Ovary (tissue), 7 donors: ENCODE measurements at regions not wholly inside any gene's neighbourhood (a gene's known extent, or its start where the extent isn't known, plus 50 kb on each side); places are given as distances from the start of the nearest gene placed in this dataset.

Experiments used
- DNase-seq, 5 donors: peaks; one replicate each; pipeline ENCODE4 v3.0.0-alpha.2; 2019 to 2020
- H3K27ac ChIP-seq, 2 donors: fragments of 200-600 bp; one replicate each; pipeline versions ENCODE4 v1.5.1 to v1.8.0; 2019 to 2022
- H3K27me3 ChIP-seq: fragments of 200-600 bp; one replicate; pipeline ENCODE4 v1.8.0; 2022
- H3K36me3 ChIP-seq: fragments of 200-600 bp; sonication (generic); one replicate; pipeline ENCODE4 v1.5.1; 2019
- H3K4me1 ChIP-seq: one replicate; pipeline ENCODE4 v1.8.1; 2013; ENCODE audit warnings: mild to moderate bottlenecking, moderate library complexity; ENCODE audit not compliant: insufficient read depth
- H3K4me3 ChIP-seq: fragments of 200-600 bp; sonication (generic); one replicate; pipeline ENCODE4 v1.5.1; 2017
- H3K9me3 ChIP-seq, 2 donors: fragments of 200-600 bp in 1 of 2; sonication (generic) in 1 of 2; one replicate each; pipeline versions ENCODE4 v1.5.1 to v1.8.1; 2013 to 2019; ENCODE audit warnings: mild to moderate bottlenecking in 1 of 2, moderate library complexity in 1 of 2
- CTCF ChIP-seq, 3 donors: fragments of 450-650 bp in 2 of 3; fragments of 200-600 bp in 1 of 3; IDR thresholded peaks; one replicate each; pipeline versions ENCODE4 v1.5.1 to v1.8.0; 2016 to 2022; ENCODE audit warnings: antibody characterized with exemption in 3 of 3, mild to moderate bottlenecking in 1 of 3
- EP300 ChIP-seq: sonication (generic); formaldehyde crosslinking; IDR thresholded peaks from one replicate; pipeline ENCODE4 v1.6.1; 2017; ENCODE audit warnings: antibody characterized with exemption
- POLR2A ChIP-seq: fragments of 450-650 bp; IDR thresholded peaks from one replicate; pipeline ENCODE4 v1.6.1; 2017; ENCODE audit warnings: antibody characterized with exemption, mild to moderate bottlenecking, moderate library complexity
- WGBS, 3 donors: extraction: QIAGEN DNeasy Blood & Tissue Kit in 1 of 3; methylation state at CpG; one replicate each; pipeline versions ENCODE4 v1.1.5 to v1.1.7; 2013 to 2017; 5-methylcytosine and 5-hydroxymethylcytosine counted together
- intact Hi-C, 4 donors: fragments of 100-400 bp; cut with DNase I; formaldehyde crosslinking; loops; one replicate each; pipeline versions ENCODE4 v1.11.0 to v1.15.1; 2022 to 2023
- donor health status: DM: no; HTN: no; CAD: no; lungs with moderate emphysema.
- donor health status: DM: no; HTN: no; CAD: no.
- donor health status: Bipolar disorder and iron deficiency.
- donor health status: DM: no; HTN: no; CAD: no.
- donor health status: DM: yes; HTN: yes; CAD: no.

GRCh38 chr5:159507661-159508060 lies 177.4 kb upstream of the IL12B start:
- H3K27ac ChIP-seq = no peak overlapping the region
- no peak for DNase-seq
- no peak overlapping the region for H3K4me3 ChIP-seq
- no peaks in the 10 kb centered on the region for H3K9me3 ChIP-seq
- 86 to 93% (median 92%) methylated on average over 3 of the region's 3 CpGs for WGBS, 3 donors
- H3K4me1 ChIP-seq = peaks cover 6% of the 10 kb centered on the region
- TF ChIP-seq CTCF (IDR thresholded peaks at IDR 0.05) = no peak
- no peak for TF ChIP-seq EP300
- H3K36me3 ChIP-seq = no peaks in the 10 kb centered on the region
- no peaks in the 10 kb centered on the region for H3K27me3 ChIP-seq
- intact Hi-C loops = no loop called here

- H3K27ac ChIP-seq = peak overlapping the region in 1 of 2 donors; percentile 56
- intact Hi-C loops = no loop called here
- peak in 3 of 5 donors; percentile 21 to 39 (median 30) for DNase-seq
- no peaks in the 10 kb centered on the region for H3K27me3 ChIP-seq
- no peak overlapping the region for H3K4me3 ChIP-seq
- 28 to 38% (median 35%) methylated on average over 5 of the region's 5 CpGs for WGBS, 3 donors
- H3K4me1 ChIP-seq = peaks cover 6% of the 10 kb centered on the region
- H3K36me3 ChIP-seq = no peaks in the 10 kb centered on the region
- TF ChIP-seq POLR2A = no peak
- TF ChIP-seq EP300 = no peak
- no peak for TF ChIP-seq CTCF (IDR thresholded peaks at IDR 0.05)
- no peaks in the 10 kb centered on the region for H3K9me3 ChIP-seq
Measured at GRCh38 chr5:159508344-159508743, 178.1 kb upstream of the IL12B start.

DNA sequence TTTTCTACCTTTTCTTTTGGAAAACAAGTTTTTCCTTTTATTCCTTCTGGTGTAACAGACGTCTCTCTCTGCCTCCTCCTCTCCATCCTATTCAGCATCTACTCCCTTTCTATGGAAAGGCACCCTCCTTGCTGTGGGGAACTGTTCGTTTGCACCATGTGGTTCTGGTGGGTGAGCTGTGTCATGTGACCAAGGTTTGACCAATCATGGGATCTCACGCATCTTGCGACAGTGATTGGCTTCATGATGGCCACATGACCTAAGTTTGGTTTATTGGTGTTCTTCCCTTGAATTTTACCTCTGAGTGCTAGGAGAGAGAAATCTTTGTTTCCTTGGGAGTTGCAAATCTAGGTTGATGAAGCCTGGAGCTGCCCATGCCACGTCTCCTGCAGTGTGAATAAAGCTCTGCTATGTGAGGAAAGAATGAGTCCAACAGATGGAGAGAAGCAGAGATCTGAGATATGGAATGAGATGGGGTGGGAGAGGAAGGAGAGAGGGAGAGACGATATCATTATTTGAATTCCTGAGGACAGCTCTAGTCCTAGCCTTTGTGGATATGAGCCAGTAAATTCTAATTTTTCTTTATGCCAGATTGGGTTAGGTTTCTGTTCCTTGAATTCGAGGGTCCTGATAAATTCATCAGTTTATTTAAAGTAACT lies 178.8 kb upstream of the IL12B start:
- WGBS, 3 donors = 60 to 69% (median 61%) methylated on average over 7 of the region's 7 CpGs
- Histone ChIP-seq H3K27me3 (no peaks in the 10 kb centered on the region), H3K27ac (no peak overlapping the region), H3K36me3 (no peaks in the 10 kb centered on the region), H3K9me3 (no peaks in the 10 kb centered on the region), H3K4me3 (no peak overlapping the region), H3K4me1 (peaks cover 4% of the 10 kb centered on the region)
- DNase-seq = no peak
- intact Hi-C loops = no loop called here
- TF ChIP-seq CTCF (IDR thresholded peaks at IDR 0.05) (no peak), POLR2A (no peak), EP300 (no peak)

DNA sequence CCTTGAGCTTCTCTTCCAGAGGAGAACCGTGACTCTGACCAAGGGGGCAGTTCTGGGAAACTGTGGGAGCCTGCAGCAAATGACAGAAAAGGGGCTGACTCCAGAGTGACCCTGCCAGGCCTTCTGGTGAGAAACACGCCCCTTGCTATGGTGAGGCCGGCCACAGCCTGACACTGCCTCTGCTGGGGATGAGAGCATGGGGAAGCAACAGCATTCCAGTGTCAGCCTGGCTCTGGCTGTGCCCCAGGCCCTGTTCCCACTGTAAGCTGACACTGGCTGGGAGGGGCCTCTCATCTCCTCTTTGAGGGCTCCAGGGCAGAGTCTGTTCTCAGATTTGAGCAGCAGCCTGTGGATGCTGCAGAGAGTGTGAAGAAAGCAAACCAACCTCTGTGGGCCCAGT lies 180.0 kb upstream of the IL12B start:
- intact Hi-C loops = loop anchor here in 1 of 4 donors (10.0 kb wide), 1 partner anchor 405 kb away; the partner anchor contains the start of gene ADRA1B
- H3K9me3 ChIP-seq = no peaks in the 10 kb centered on the region
- WGBS, 3 donors = 62 to 72% (median 70%) methylated on average over 3 of the region's 3 CpGs
- H3K36me3 ChIP-seq = no peaks in the 10 kb centered on the region
- no peaks in the 10 kb centered on the region for H3K27me3 ChIP-seq
- H3K4me3 ChIP-seq = no peak overlapping the region
- no peak for TF ChIP-seq CTCF (IDR thresholded peaks at IDR 0.05)
- TF ChIP-seq EP300 = no peak
- TF ChIP-seq POLR2A = no peak
- H3K27ac ChIP-seq = no peak overlapping the region
- peaks cover 4% of the 10 kb centered on the region for H3K4me1 ChIP-seq
- DNase-seq = peak; percentile 31 to 76 (median 42)
